ENCODE measurements at regions not wholly inside any gene's neighbourhood (a gene's known extent, or its start where the extent isn't known, plus 50 kb on each side); places are given as distances from the start of the nearest gene placed in this dataset.

DNA sequence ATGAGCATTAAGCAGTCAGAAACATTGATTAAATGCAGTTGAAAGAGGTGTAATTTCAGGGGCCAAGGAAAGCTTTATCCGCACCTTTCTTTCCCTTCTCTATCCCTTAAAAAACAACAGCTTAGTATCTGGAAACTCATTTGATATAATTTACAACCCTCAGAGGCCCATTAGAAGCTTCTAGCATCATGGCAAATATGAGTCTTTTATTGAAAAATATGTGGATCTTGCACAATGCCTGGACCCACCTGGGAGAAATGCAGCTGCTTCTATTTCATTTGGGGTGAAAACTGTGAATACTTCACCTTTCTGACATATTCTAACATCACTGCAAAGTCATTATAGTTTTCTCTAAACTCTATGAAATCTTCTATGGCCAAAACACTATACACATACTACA, 492.2 kb upstream of the PSMD7 start:
- ATAC-seq, result no peak
- TF ChIP-seq TOX (CRISPR knock-in tag; IDR thresholded peaks at IDR 0.05; ENCODE audit: borderline replicate concordance) (no peak), BACH2 (CRISPR knock-in tag; IDR thresholded peaks at IDR 0.05; ENCODE audit: borderline replicate concordance) (no peak), TCF4 (CRISPR knock-in tag; IDR thresholded peaks at IDR 0.05; ENCODE audit: borderline replicate concordance) (no peak), ZNF70 (CRISPR knock-in tag; IDR thresholded peaks at IDR 0.05) (no peak), ARNTL (CRISPR knock-in tag; IDR thresholded peaks at IDR 0.05; ENCODE audit: borderline replicate concordance, low read depth) (no peak), ZNF8 (CRISPR knock-in tag; IDR thresholded peaks at IDR 0.05) (no peak), ZFP3 (CRISPR knock-in tag; IDR thresholded peaks at IDR 0.05) (no peak), PPARA (CRISPR knock-in tag; IDR thresholded peaks at IDR 0.05; ENCODE audit: borderline replicate concordance) (no peak), ZNF565 (CRISPR knock-in tag; conservative IDR thresholded peaks at IDR 0.05; ENCODE audit: low read depth) (no peak), ESRRG (CRISPR knock-in tag; IDR thresholded peaks at IDR 0.05) (no peak), POU6F1 (CRISPR knock-in tag; IDR thresholded peaks at IDR 0.05; ENCODE audit: borderline replicate concordance, low read depth) (no peak), PATZ1 (CRISPR knock-in tag; IDR thresholded peaks at IDR 0.05; ENCODE audit: borderline replicate concordance) (no peak), RARB (CRISPR knock-in tag; IDR thresholded peaks at IDR 0.05) (no peak)

DNA sequence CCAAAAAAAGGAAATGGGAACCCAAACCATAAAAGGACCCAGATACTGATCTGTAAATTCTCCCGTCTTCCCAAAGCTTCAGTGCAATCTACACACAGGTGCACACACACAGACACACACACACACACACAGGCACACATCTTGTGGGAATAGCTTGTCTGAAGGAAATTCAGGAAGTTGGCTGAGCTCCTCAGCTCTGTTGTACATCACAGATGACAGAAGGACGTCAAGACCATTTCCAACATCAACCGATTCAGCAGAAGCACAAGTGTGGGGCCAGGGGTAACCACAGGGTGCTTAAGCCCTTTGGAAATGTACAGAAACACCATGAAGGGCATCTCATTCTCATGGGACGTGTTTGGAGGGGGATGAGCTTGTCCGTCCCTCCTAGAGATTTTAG, 498.1 kb upstream of the PSMD7 start:
- no peak for ATAC-seq
- TF ChIP-seq ARNTL (CRISPR knock-in tag; IDR thresholded peaks at IDR 0.05; ENCODE audit: borderline replicate concordance, low read depth) (no peak), ZFP3 (CRISPR knock-in tag; IDR thresholded peaks at IDR 0.05) (no peak), ZNF70 (CRISPR knock-in tag; IDR thresholded peaks at IDR 0.05) (no peak), OSR1 (CRISPR knock-in tag; IDR thresholded peaks at IDR 0.05) (no peak), TCF4 (CRISPR knock-in tag; IDR thresholded peaks at IDR 0.05; ENCODE audit: borderline replicate concordance) (no peak), PATZ1 (CRISPR knock-in tag; IDR thresholded peaks at IDR 0.05; ENCODE audit: borderline replicate concordance) (no peak), ESRRG (CRISPR knock-in tag; IDR thresholded peaks at IDR 0.05) (no peak), ISL1 (CRISPR knock-in tag; IDR thresholded peaks at IDR 0.05) (no peak), ZNF8 (CRISPR knock-in tag; IDR thresholded peaks at IDR 0.05) (no peak), SNAI2 (CRISPR knock-in tag; IDR thresholded peaks at IDR 0.05) (no peak), BACH2 (CRISPR knock-in tag; IDR thresholded peaks at IDR 0.05; ENCODE audit: borderline replicate concordance) (no peak), TOX (CRISPR knock-in tag; IDR thresholded peaks at IDR 0.05; ENCODE audit: borderline replicate concordance) (no peak), ZFP30 (CRISPR knock-in tag; IDR thresholded peaks at IDR 0.05) (no peak), CSDC2 (CRISPR knock-in tag; IDR thresholded peaks at IDR 0.05) (no peak)
- TF ChIP-seq, protein P1, sequence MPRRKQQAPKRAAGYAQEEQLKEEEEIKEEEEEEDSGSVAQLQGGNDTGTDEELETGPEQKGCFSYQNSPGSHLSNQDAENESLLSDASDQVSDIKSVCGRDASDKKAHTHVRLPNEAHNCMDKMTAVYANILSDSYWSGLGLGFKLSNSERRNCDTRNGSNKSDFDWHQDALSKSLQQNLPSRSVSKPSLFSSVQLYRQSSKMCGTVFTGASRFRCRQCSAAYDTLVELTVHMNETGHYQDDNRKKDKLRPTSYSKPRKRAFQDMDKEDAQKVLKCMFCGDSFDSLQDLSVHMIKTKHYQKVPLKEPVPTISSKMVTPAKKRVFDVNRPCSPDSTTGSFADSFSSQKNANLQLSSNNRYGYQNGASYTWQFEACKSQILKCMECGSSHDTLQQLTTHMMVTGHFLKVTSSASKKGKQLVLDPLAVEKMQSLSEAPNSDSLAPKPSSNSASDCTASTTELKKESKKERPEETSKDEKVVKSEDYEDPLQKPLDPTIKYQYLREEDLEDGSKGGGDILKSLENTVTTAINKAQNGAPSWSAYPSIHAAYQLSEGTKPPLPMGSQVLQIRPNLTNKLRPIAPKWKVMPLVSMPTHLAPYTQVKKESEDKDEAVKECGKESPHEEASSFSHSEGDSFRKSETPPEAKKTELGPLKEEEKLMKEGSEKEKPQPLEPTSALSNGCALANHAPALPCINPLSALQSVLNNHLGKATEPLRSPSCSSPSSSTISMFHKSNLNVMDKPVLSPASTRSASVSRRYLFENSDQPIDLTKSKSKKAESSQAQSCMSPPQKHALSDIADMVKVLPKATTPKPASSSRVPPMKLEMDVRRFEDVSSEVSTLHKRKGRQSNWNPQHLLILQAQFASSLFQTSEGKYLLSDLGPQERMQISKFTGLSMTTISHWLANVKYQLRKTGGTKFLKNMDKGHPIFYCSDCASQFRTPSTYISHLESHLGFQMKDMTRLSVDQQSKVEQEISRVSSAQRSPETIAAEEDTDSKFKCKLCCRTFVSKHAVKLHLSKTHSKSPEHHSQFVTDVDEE (CRISPR knock-in tag; IDR thresholded peaks at IDR 0.05), result no peak
- TF ChIP-seq, protein P2, sequence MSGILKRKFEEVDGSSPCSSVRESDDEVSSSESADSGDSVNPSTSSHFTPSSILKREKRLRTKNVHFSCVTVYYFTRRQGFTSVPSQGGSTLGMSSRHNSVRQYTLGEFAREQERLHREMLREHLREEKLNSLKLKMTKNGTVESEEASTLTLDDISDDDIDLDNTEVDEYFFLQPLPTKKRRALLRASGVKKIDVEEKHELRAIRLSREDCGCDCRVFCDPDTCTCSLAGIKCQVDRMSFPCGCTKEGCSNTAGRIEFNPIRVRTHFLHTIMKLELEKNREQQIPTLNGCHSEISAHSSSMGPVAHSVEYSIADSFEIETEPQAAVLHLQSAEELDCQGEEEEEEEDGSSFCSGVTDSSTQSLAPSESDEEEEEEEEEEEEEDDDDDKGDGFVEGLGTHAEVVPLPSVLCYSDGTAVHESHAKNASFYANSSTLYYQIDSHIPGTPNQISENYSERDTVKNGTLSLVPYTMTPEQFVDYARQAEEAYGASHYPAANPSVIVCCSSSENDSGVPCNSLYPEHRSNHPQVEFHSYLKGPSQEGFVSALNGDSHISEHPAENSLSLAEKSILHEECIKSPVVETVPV (CRISPR knock-in tag; IDR thresholded peaks at IDR 0.05), result no peak

- ATAC-seq, result no peak
- TF ChIP-seq TCF4 (CRISPR knock-in tag; IDR thresholded peaks at IDR 0.05; ENCODE audit: borderline replicate concordance) (no peak), PPARA (CRISPR knock-in tag; IDR thresholded peaks at IDR 0.05; ENCODE audit: borderline replicate concordance) (no peak), ZNF70 (CRISPR knock-in tag; IDR thresholded peaks at IDR 0.05) (no peak), ZFP3 (CRISPR knock-in tag; IDR thresholded peaks at IDR 0.05) (no peak)
Measured at GRCh38 chr16:73797115-73797514, 499.5 kb upstream of the PSMD7 start.

All from SK-N-SH treated with all-trans-retinoic acid at 6 μM for 48 hours (cell line).